ENCODE measurements at regions not wholly inside any gene's neighbourhood (a gene's known extent, or its start where the extent isn't known, plus 50 kb on each side); places are given as distances from the start of the nearest gene placed in this dataset.

DNA sequence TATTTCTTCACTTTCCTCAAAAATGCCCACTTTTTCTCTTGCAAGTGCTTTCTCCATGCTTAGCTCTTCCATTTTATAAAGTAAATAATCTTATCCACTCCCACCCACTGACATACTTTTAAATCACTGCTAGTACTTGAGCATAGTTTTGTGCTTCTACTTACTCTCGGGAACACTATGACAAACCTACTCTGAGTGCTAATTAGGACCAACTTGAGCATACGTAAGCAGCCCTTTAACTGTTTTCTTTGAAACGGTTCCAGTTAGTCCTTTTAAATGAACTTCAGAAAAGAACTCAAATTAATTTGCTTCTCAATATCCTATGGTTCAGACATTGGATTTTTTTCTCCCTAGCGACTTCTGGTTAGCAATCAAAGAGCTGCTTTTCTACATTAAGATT lies 280.0 kb upstream of the SOX2 start:
- Histone ChIP-seq H3K27ac (ENCODE audit: low read depth, low read length) (no peak overlapping the region), H4K20me1 (ENCODE audit: insufficient read depth, low read length) (no peaks in the 10 kb centered on the region), H3K27me3 (ENCODE audit: insufficient read depth, low read length) (no peaks in the 10 kb centered on the region), H2AFZ (ENCODE audit: low read length) (no peak overlapping the region), H3K4me3 (ENCODE audit: insufficient read depth, low read length) (no peak overlapping the region), H3K36me3 (ENCODE audit: insufficient read depth, low read length) (no peaks in the 10 kb centered on the region), H3K4me2 (ENCODE audit: insufficient read depth, low read length) (no peak overlapping the region), H3K79me2 (ENCODE audit: insufficient read depth, low read length) (no peaks in the 10 kb centered on the region), H3K4me1 (ENCODE audit: insufficient read depth, low read length) (no peaks in the 10 kb centered on the region), H3K9me3 (ENCODE audit: low read depth, low read length) (no peaks in the 10 kb centered on the region)
- TF ChIP-seq, protein P1, sequence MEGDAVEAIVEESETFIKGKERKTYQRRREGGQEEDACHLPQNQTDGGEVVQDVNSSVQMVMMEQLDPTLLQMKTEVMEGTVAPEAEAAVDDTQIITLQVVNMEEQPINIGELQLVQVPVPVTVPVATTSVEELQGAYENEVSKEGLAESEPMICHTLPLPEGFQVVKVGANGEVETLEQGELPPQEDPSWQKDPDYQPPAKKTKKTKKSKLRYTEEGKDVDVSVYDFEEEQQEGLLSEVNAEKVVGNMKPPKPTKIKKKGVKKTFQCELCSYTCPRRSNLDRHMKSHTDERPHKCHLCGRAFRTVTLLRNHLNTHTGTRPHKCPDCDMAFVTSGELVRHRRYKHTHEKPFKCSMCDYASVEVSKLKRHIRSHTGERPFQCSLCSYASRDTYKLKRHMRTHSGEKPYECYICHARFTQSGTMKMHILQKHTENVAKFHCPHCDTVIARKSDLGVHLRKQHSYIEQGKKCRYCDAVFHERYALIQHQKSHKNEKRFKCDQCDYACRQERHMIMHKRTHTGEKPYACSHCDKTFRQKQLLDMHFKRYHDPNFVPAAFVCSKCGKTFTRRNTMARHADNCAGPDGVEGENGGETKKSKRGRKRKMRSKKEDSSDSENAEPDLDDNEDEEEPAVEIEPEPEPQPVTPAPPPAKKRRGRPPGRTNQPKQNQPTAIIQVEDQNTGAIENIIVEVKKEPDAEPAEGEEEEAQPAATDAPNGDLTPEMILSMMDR (IDR thresholded peaks at IDR 0.05; ENCODE audit: extremely low read depth, low read depth, low read length) = no peak
- DNase-seq (ENCODE audit: insufficient read length, low spot score, missing footprints) = no peak

DNA sequence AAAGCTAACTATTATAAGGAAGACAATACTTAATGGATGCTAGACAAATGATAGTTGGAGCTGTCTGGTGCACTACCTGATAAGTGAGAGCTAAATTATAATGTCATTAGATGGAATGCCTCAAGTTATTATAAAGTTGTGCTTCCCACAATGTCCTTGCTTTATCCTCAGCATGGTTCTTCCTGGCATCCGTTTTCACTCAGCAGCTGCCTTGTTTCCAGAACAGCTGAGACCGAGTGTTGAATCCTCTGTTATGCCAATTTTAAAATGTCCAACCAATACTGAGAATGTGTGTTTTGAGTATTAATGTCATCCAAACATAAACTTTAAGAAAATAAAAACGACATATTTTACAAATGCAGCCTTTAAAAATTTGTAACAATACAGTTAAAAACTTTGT lies 286.7 kb upstream of the SOX2 start:
- H3K4me2 ChIP-seq (ENCODE audit: insufficient read depth, low read length) = no peak overlapping the region
- no peak overlapping the region for H3K27ac ChIP-seq (ENCODE audit: low read depth, low read length)
- no peak overlapping the region for H3K4me3 ChIP-seq (ENCODE audit: insufficient read depth, low read length)
- TF ChIP-seq, protein P1 (IDR thresholded peaks at IDR 0.05; ENCODE audit: extremely low read depth, low read depth, low read length) = no peak
- H3K27me3 ChIP-seq (ENCODE audit: insufficient read depth, low read length) = no peaks in the 10 kb centered on the region
- no peaks in the 10 kb centered on the region for H3K9me3 ChIP-seq (ENCODE audit: low read depth, low read length)
- no peaks in the 10 kb centered on the region for H3K4me1 ChIP-seq (ENCODE audit: insufficient read depth, low read length)
- H3K79me2 ChIP-seq (ENCODE audit: insufficient read depth, low read length) = no peaks in the 10 kb centered on the region
- H3K36me3 ChIP-seq (ENCODE audit: insufficient read depth, low read length) = no peaks in the 10 kb centered on the region
- H4K20me1 ChIP-seq (ENCODE audit: insufficient read depth, low read length) = no peaks in the 10 kb centered on the region
- no peak for DNase-seq (ENCODE audit: insufficient read length, low spot score, missing footprints)
- no peak overlapping the region for H2AFZ ChIP-seq (ENCODE audit: low read length)

DNA sequence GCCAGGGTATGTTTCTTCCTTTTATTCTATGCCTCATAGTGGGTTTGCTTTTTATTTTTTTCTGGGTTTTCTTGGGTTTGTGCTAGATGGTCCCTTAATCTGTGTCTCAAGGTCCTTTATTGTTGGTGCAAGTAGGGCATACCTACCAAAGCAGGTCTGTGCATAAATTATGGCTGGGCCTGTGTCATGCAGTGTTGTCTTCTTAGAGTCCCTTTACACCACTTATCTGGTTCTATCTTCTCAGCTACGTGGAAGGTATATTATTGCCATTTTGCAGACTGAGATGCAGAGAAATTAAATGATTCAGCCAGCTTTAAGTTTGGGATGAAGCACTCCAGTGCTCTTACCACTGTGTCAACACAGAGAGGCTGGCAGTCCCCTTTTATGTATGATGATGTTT lies 293.5 kb upstream of the SOX2 start:
- Histone ChIP-seq H3K27ac (ENCODE audit: low read depth, low read length) (no peak overlapping the region), H3K27me3 (ENCODE audit: insufficient read depth, low read length) (no peaks in the 10 kb centered on the region), H3K4me1 (ENCODE audit: insufficient read depth, low read length) (no peaks in the 10 kb centered on the region), H3K4me2 (ENCODE audit: insufficient read depth, low read length) (no peak overlapping the region), H3K4me3 (ENCODE audit: insufficient read depth, low read length) (no peak overlapping the region), H2AFZ (ENCODE audit: low read length) (no peak overlapping the region), H3K79me2 (ENCODE audit: insufficient read depth, low read length) (no peaks in the 10 kb centered on the region), H3K9me3 (ENCODE audit: low read depth, low read length) (no peaks in the 10 kb centered on the region), H4K20me1 (ENCODE audit: insufficient read depth, low read length) (no peaks in the 10 kb centered on the region), H3K36me3 (ENCODE audit: insufficient read depth, low read length) (no peaks in the 10 kb centered on the region)
- DNase-seq (ENCODE audit: insufficient read length, low spot score, missing footprints) = no peak
- TF ChIP-seq, protein P1 (IDR thresholded peaks at IDR 0.05; ENCODE audit: extremely low read depth, low read depth, low read length) = no peak

DNA sequence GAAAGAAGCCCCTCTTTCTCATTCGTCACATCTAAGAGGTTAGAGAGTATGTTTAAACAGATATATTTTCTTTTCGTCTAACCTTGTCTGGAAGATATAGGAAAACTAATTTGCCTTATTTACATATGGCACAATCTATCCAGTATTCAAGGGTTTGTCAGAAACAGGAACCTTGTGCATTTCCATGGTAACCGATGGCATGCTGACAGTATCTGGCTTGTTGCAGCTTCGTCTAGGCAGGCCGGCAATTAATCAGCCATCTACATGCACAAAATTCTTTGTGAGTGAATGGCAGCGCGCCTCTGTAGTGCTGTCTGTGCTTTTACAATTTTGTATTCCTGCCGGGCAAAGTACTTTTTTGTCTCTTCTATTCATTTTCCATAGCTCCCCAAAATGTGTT lies 294.0 kb upstream of the SOX2 start:
- no peaks in the 10 kb centered on the region for H3K27me3 ChIP-seq (ENCODE audit: insufficient read depth, low read length)
- H2AFZ ChIP-seq (ENCODE audit: low read length) = no peak overlapping the region
- TF ChIP-seq, protein P1 (IDR thresholded peaks at IDR 0.05; ENCODE audit: extremely low read depth, low read depth, low read length) = no peak
- no peak overlapping the region for H3K4me3 ChIP-seq (ENCODE audit: insufficient read depth, low read length)
- no peak overlapping the region for H3K4me2 ChIP-seq (ENCODE audit: insufficient read depth, low read length)
- H3K27ac ChIP-seq (ENCODE audit: low read depth, low read length) = no peak overlapping the region
- DNase-seq (ENCODE audit: insufficient read length, low spot score, missing footprints) = no peak
- no peaks in the 10 kb centered on the region for H4K20me1 ChIP-seq (ENCODE audit: insufficient read depth, low read length)
- no peaks in the 10 kb centered on the region for H3K36me3 ChIP-seq (ENCODE audit: insufficient read depth, low read length)
- H3K79me2 ChIP-seq (ENCODE audit: insufficient read depth, low read length) = no peaks in the 10 kb centered on the region
- H3K9me3 ChIP-seq (ENCODE audit: low read depth, low read length) = no peaks in the 10 kb centered on the region
- no peaks in the 10 kb centered on the region for H3K4me1 ChIP-seq (ENCODE audit: insufficient read depth, low read length)

Measured in osteoblast (primary cell).